Liver (tissue), 8 donors: ENCODE measurements at regions not wholly inside any gene's neighbourhood (a gene's known extent, or its start where the extent isn't known, plus 50 kb on each side); places are given as distances from the start of the nearest gene placed in this dataset.

ENCODE experiments used
- DNase-seq: peaks from one replicate; pipeline ENCODE4 v3.0.0-alpha.2; 2017; ENCODE audit warnings: low spot score
- H3K27ac ChIP-seq, 2 donors: one replicate each; pipeline ENCODE4 v1.7.0; 2013; ENCODE audit warnings: inconsistent platforms in 2 of 2, low read length in 2 of 2, control low read depth in 1 of 2, low read depth in 1 of 2, mild to moderate bottlenecking in 1 of 2
- H3K27me3 ChIP-seq, 4 donors: one replicate each; pipeline versions ENCODE4 v1.6.1 to v1.7.0; 2013; ENCODE audit warnings: low read length in 3 of 4, inconsistent platforms in 1 of 4, mild to moderate bottlenecking in 1 of 4, moderate library complexity in 1 of 4; ENCODE audit not compliant: control insufficient read depth in 4 of 4, insufficient read depth in 4 of 4
- H3K36me3 ChIP-seq, 4 donors: one replicate each; pipeline versions ENCODE4 v1.6.1 to v1.7.0; 2013; ENCODE audit warnings: low read length in 3 of 4, mild to moderate bottlenecking in 3 of 4, low read depth in 1 of 4, moderate library complexity in 1 of 4; ENCODE audit not compliant: control insufficient read depth in 4 of 4, insufficient read depth in 3 of 4
- H3K4me1 ChIP-seq, 4 donors: one replicate each; pipeline versions ENCODE4 v1.6.1 to v1.7.0; 2013; ENCODE audit warnings: low read length in 3 of 4, mild to moderate bottlenecking in 3 of 4, moderate library complexity in 1 of 4; ENCODE audit not compliant: control insufficient read depth in 4 of 4, insufficient read depth in 4 of 4
- H3K4me3 ChIP-seq, 3 donors: one replicate each; pipeline versions ENCODE4 v1.6.1 to v1.7.0; 2013; ENCODE audit warnings: low read length in 3 of 3, control low read depth in 1 of 3, low read depth in 1 of 3, mild to moderate bottlenecking in 1 of 3
- H3K9ac ChIP-seq, 2 donors: one replicate each; pipeline ENCODE4 v1.7.0; 2013; ENCODE audit warnings: low read length in 2 of 2, mild to moderate bottlenecking in 2 of 2, moderate library complexity in 2 of 2, control low read depth in 1 of 2, low read depth in 1 of 2
- H3K9me3 ChIP-seq, 4 donors: one replicate each; pipeline versions ENCODE4 v1.6.1 to v1.7.0; 2013; ENCODE audit warnings: low read length in 3 of 4; ENCODE audit not compliant: control insufficient read depth in 4 of 4
- EGR1 ChIP-seq, 2 donors: IDR thresholded peaks; 2 replicates each; pipeline ENCODE4 v1.6.1; 2016 to 2018; ENCODE audit warnings: antibody characterized with exemption in 2 of 2, low read depth in 2 of 2
- FOXA1 ChIP-seq: IDR thresholded peaks from 2 replicates; pipeline ENCODE4 v1.6.1; 2016; ENCODE audit warnings: antibody characterized with exemption
- FOXA2 ChIP-seq: IDR thresholded peaks from 2 replicates; pipeline ENCODE4 v1.6.1; 2016; ENCODE audit warnings: antibody characterized with exemption
- GABPA ChIP-seq, 2 donors: IDR thresholded peaks in 1 of 2; conservative IDR thresholded peaks in 1 of 2; 2 replicates each; pipeline ENCODE4 v1.6.1; 2016; ENCODE audit warnings: antibody characterized with exemption in 2 of 2, mild to moderate bottlenecking in 1 of 2, moderate library complexity in 1 of 2
- HNF4A ChIP-seq, 2 donors: conservative IDR thresholded peaks; 2 replicates each; pipeline ENCODE4 v1.6.1; 2016; ENCODE audit warnings: antibody characterized with exemption in 2 of 2, mild to moderate bottlenecking in 2 of 2
- HNF4G ChIP-seq: IDR thresholded peaks from 2 replicates; pipeline ENCODE4 v1.6.1; 2016; ENCODE audit warnings: antibody characterized with exemption
- JUND ChIP-seq, 2 donors: IDR thresholded peaks; 2 replicates each; pipeline ENCODE4 v1.6.1; 2016; ENCODE audit warnings: antibody characterized with exemption in 2 of 2
- NR2F2 ChIP-seq: IDR thresholded peaks from 2 replicates; pipeline ENCODE4 v1.6.1; 2016; ENCODE audit warnings: antibody characterized with exemption
- RAD21 ChIP-seq, 2 donors: IDR thresholded peaks; 2 replicates each; pipeline ENCODE4 v1.6.1; 2016; ENCODE audit warnings: antibody characterized with exemption in 2 of 2, mild to moderate bottlenecking in 2 of 2
- RXRA ChIP-seq, 2 donors: IDR thresholded peaks; 2 replicates each; pipeline ENCODE4 v1.6.1; 2017 to 2018; ENCODE audit warnings: antibody characterized with exemption in 2 of 2, mild to moderate bottlenecking in 1 of 2
- SP1 ChIP-seq: IDR thresholded peaks from 2 replicates; pipeline ENCODE4 v1.6.1; 2018; ENCODE audit warnings: antibody characterized with exemption, mild to moderate bottlenecking
- TAF1 ChIP-seq: conservative IDR thresholded peaks from 2 replicates; pipeline ENCODE4 v1.6.1; 2016; ENCODE audit warnings: antibody characterized with exemption, mild to moderate bottlenecking
- YY1 ChIP-seq: IDR thresholded peaks from 2 replicates; pipeline ENCODE4 v1.6.1; 2016; ENCODE audit warnings: antibody characterized with exemption, mild to moderate bottlenecking
- WGBS: extraction: QIAGEN DNeasy Blood & Tissue Kit; methylation state at CpG from one replicate; pipeline ENCODE4 v1.1.7; 2013; 5-methylcytosine and 5-hydroxymethylcytosine counted together
- TF ChIP-seq, protein P1 (sequence below): IDR thresholded peaks from 2 replicates; pipeline ENCODE4 v1.6.1; 2016; ENCODE audit warnings: antibody characterized with exemption
- TF ChIP-seq, protein P2 (sequence below): IDR thresholded peaks from 2 replicates; pipeline ENCODE4 v1.6.1; 2016; ENCODE audit warnings: antibody characterized with exemption, mild to moderate bottlenecking
- TF ChIP-seq, protein P3 (sequence below): IDR thresholded peaks from 2 replicates; pipeline ENCODE4 v1.6.1; 2016; ENCODE audit warnings: antibody characterized with exemption
- TF ChIP-seq, protein P4 (sequence below): fragments of 150-350 bp; IDR thresholded peaks from 2 replicates; pipeline ENCODE4 v1.5.1; 2017; ENCODE audit warnings: improper control_type of control experiment, low read depth, low read length; ENCODE audit not compliant: missing input control
- TF ChIP-seq, protein P5 (sequence below): IDR thresholded peaks from 2 replicates; pipeline ENCODE4 v1.6.1; 2016; ENCODE audit warnings: antibody characterized with exemption
- donor health status: healthy.
- donor health status: healthy.
- donor health status: healthy.
- donor health status: healthy.
- donor health status: healthy.

DNA sequence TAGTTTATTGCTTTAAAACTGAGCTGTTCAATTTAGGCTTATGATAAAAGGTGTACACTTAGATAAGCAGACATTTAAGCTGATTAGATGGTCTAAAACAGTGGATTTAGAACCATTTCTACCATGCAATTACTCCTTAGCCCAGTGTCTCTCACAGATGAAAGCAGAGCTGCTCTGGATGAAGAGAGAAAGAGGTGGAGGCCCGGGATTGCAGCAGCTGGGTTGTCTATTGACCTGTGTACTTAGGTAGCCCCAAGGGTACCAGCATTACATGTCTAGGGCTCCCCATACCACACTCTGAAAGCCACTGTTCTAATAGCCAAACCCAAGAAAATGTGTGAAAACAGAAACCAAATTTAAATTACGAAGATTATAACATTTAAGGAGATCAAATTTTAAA lies 86.0 kb upstream of the GIMD1 start:
- H3K27ac ChIP-seq: no peak overlapping the region
- no peaks in the 10 kb centered on the region for H3K4me1 ChIP-seq
- H3K27me3 ChIP-seq: no peaks in the 10 kb centered on the region
- no peaks in the 10 kb centered on the region for H3K36me3 ChIP-seq
- H3K4me3 ChIP-seq: no peak overlapping the region
- H3K9me3 ChIP-seq: no peaks in the 10 kb centered on the region
- WGBS: 74% methylated on average over 2 of the region's 2 CpGs
- no peak for TF ChIP-seq RAD21 (IDR thresholded peaks at IDR 0.05)
- TF ChIP-seq, protein P1, sequence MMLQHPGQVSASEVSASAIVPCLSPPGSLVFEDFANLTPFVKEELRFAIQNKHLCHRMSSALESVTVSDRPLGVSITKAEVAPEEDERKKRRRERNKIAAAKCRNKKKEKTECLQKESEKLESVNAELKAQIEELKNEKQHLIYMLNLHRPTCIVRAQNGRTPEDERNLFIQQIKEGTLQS: no peak
- no peak for TF ChIP-seq SP1
- no peak for DNase-seq
- H3K9ac ChIP-seq: no peak overlapping the region

DNA sequence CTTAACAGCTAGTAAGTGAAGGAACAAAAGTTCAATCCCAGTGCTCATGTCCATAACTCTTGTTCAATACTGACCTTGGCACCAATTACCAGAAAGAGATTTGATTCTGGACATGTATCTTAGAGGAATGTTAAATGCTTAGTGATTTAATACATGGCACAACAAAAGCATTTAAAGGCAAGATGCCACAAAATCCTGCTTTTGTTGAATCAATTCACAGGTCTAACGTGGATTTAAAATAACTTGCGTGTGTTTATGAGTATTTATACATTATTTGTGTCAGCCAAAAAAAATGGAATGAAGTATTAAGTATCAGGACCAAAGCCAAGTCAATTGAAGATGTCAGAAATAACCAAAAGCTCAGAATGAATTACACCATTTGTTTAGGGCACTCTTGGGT lies 85.4 kb upstream of the GIMD1 start:
- DNase-seq: no peak
- Histone ChIP-seq H3K27ac (no peak overlapping the region), H3K4me3 (no peak overlapping the region), H3K9me3 (no peaks in the 10 kb centered on the region), H3K36me3 (no peaks in the 10 kb centered on the region), H3K27me3 (no peaks in the 10 kb centered on the region), H3K4me1 (no peaks in the 10 kb centered on the region), H3K9ac (no peak overlapping the region)
- TF ChIP-seq GABPA (IDR thresholded peaks at IDR 0.05 in 1 of 2, conservative IDR thresholded peaks at IDR 0.05 in 1 of 2) (no peak), FOXA1 (no peak), FOXA2 (no peak), YY1 (no peak), JUND (IDR thresholded peaks at IDR 0.05) (no peak), RAD21 (IDR thresholded peaks at IDR 0.05) (no peak), SP1 (no peak), TAF1 (no peak), NR2F2 (no peak), HNF4A (conservative IDR thresholded peaks at IDR 0.05) (no peak), RXRA (IDR thresholded peaks at IDR 0.05) (no peak), EGR1 (IDR thresholded peaks at IDR 0.05; ENCODE audit: low read depth in 2 of 2) (no peak), HNF4G (no peak)
- TF ChIP-seq, protein P1: no peak
- TF ChIP-seq, protein P2, sequence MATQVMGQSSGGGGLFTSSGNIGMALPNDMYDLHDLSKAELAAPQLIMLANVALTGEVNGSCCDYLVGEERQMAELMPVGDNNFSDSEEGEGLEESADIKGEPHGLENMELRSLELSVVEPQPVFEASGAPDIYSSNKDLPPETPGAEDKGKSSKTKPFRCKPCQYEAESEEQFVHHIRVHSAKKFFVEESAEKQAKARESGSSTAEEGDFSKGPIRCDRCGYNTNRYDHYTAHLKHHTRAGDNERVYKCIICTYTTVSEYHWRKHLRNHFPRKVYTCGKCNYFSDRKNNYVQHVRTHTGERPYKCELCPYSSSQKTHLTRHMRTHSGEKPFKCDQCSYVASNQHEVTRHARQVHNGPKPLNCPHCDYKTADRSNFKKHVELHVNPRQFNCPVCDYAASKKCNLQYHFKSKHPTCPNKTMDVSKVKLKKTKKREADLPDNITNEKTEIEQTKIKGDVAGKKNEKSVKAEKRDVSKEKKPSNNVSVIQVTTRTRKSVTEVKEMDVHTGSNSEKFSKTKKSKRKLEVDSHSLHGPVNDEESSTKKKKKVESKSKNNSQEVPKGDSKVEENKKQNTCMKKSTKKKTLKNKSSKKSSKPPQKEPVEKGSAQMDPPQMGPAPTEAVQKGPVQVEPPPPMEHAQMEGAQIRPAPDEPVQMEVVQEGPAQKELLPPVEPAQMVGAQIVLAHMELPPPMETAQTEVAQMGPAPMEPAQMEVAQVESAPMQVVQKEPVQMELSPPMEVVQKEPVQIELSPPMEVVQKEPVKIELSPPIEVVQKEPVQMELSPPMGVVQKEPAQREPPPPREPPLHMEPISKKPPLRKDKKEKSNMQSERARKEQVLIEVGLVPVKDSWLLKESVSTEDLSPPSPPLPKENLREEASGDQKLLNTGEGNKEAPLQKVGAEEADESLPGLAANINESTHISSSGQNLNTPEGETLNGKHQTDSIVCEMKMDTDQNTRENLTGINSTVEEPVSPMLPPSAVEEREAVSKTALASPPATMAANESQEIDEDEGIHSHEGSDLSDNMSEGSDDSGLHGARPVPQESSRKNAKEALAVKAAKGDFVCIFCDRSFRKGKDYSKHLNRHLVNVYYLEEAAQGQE: no peak
- TF ChIP-seq, protein P3, sequence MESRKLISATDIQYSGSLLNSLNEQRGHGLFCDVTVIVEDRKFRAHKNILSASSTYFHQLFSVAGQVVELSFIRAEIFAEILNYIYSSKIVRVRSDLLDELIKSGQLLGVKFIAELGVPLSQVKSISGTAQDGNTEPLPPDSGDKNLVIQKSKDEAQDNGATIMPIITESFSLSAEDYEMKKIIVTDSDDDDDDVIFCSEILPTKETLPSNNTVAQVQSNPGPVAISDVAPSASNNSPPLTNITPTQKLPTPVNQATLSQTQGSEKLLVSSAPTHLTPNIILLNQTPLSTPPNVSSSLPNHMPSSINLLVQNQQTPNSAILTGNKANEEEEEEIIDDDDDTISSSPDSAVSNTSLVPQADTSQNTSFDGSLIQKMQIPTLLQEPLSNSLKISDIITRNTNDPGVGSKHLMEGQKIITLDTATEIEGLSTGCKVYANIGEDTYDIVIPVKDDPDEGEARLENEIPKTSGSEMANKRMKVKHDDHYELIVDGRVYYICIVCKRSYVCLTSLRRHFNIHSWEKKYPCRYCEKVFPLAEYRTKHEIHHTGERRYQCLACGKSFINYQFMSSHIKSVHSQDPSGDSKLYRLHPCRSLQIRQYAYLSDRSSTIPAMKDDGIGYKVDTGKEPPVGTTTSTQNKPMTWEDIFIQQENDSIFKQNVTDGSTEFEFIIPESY: no peak
- TF ChIP-seq, protein P4, sequence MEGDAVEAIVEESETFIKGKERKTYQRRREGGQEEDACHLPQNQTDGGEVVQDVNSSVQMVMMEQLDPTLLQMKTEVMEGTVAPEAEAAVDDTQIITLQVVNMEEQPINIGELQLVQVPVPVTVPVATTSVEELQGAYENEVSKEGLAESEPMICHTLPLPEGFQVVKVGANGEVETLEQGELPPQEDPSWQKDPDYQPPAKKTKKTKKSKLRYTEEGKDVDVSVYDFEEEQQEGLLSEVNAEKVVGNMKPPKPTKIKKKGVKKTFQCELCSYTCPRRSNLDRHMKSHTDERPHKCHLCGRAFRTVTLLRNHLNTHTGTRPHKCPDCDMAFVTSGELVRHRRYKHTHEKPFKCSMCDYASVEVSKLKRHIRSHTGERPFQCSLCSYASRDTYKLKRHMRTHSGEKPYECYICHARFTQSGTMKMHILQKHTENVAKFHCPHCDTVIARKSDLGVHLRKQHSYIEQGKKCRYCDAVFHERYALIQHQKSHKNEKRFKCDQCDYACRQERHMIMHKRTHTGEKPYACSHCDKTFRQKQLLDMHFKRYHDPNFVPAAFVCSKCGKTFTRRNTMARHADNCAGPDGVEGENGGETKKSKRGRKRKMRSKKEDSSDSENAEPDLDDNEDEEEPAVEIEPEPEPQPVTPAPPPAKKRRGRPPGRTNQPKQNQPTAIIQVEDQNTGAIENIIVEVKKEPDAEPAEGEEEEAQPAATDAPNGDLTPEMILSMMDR: no peak
- TF ChIP-seq, protein P5, sequence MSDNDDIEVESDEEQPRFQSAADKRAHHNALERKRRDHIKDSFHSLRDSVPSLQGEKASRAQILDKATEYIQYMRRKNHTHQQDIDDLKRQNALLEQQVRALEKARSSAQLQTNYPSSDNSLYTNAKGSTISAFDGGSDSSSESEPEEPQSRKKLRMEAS: no peak
- WGBS: 53% methylated on average over 2 of the region's 2 CpGs
